ENCODE measurements at regions not wholly inside any gene's neighbourhood (a gene's known extent, or its start where the extent isn't known, plus 50 kb on each side); places are given as distances from the start of the nearest gene placed in this dataset.

- peak in 1 of 3 experiments; percentile 43 for DNase-seq
These were observed 635.9 kb upstream of the SUCLG2 start for GRCh38 chr3:68290333-68290732.

- DNase-seq: no peak
These were observed 633.7 kb upstream of the SUCLG2 start for GRCh38 chr3:68288085-68288484.

- DNase-seq: no peak
These were observed 632.7 kb upstream of the SUCLG2 start for GRCh38 chr3:68287101-68287500.

- DNase-seq: no peak
These were observed 619.9 kb upstream of the SUCLG2 start for GRCh38 chr3:68274286-68274685.

- DNase-seq: no peak
These were observed 616.7 kb upstream of the SUCLG2 start for GRCh38 chr3:68271145-68271544.

GRCh38 chr3:68256635-68257223 is 602.3 kb upstream of the SUCLG2 start:
- DNase-seq: peak in 1 of 3 experiments; percentile 50

GRCh38 chr3:68249265-68249664 is 594.9 kb upstream of the SUCLG2 start:
- no peak for DNase-seq

- no peak for DNase-seq
These were observed 588.2 kb upstream of the SUCLG2 start for GRCh38 chr3:68242606-68243005.

- DNase-seq: peak in 2 of 3 experiments; percentile 48 to 87
These were observed 585.1 kb upstream of the SUCLG2 start for GRCh38 chr3:68239542-68239941.

GRCh38 chr3:68234076-68234780 is 579.8 kb upstream of the SUCLG2 start:
- no peak for DNase-seq

- no peak for DNase-seq
These were observed 574.4 kb upstream of the SUCLG2 start for GRCh38 chr3:68228856-68229255.

GRCh38 chr3:68220832-68221231 is 566.4 kb upstream of the SUCLG2 start:
- DNase-seq: no peak

GRCh38 chr3:68211637-68212036 is 557.2 kb upstream of the SUCLG2 start:
- no peak for DNase-seq

- DNase-seq: no peak
These were observed 556.2 kb upstream of the SUCLG2 start for GRCh38 chr3:68210635-68211034.

- no peak for DNase-seq
These were observed 552.9 kb upstream of the SUCLG2 start for GRCh38 chr3:68207327-68207726.

- DNase-seq: no peak
These were observed 552.2 kb upstream of the SUCLG2 start for GRCh38 chr3:68206524-68207117.

- DNase-seq: no peak
These were observed 532.3 kb upstream of the SUCLG2 start for GRCh38 chr3:68186733-68187132.

GRCh38 chr3:68176600-68176999 is 522.2 kb upstream of the SUCLG2 start:
- no peak for DNase-seq

- DNase-seq: no peak
These were observed 518.7 kb upstream of the SUCLG2 start for GRCh38 chr3:68173012-68173634.

- no peak for DNase-seq
These were observed 517.6 kb upstream of the SUCLG2 start for GRCh38 chr3:68172039-68172438.

- DNase-seq: no peak
These were observed 509.6 kb upstream of the SUCLG2 start for GRCh38 chr3:68163968-68164367.

GRCh38 chr3:68163062-68163461 is 508.6 kb upstream of the SUCLG2 start:
- DNase-seq: peak in 1 of 3 experiments; percentile 66

GRCh38 chr3:68162644-68163043 is 508.2 kb upstream of the SUCLG2 start:
- DNase-seq: peak in 2 of 3 experiments; percentile 32 to 80

GRCh38 chr3:68151359-68151758 is 496.9 kb upstream of the SUCLG2 start:
- DNase-seq: no peak

Data from NCI-H1417 (cell line).